HG03280 (cell line): ENCODE measurements at regions not wholly inside any gene's neighbourhood (a gene's known extent, or its start where the extent isn't known, plus 50 kb on each side); places are given as distances from the start of the nearest gene placed in this dataset.

ENCODE experiments used
- ATAC-seq: cut with Tn5 transposase; IDR thresholded peaks from one replicate; pipeline ENCODE4 v1.9.1; 2021; ENCODE audit warnings: mild to moderate bottlenecking, moderate library complexity; ENCODE audit not compliant: unreplicated experiment

DNA sequence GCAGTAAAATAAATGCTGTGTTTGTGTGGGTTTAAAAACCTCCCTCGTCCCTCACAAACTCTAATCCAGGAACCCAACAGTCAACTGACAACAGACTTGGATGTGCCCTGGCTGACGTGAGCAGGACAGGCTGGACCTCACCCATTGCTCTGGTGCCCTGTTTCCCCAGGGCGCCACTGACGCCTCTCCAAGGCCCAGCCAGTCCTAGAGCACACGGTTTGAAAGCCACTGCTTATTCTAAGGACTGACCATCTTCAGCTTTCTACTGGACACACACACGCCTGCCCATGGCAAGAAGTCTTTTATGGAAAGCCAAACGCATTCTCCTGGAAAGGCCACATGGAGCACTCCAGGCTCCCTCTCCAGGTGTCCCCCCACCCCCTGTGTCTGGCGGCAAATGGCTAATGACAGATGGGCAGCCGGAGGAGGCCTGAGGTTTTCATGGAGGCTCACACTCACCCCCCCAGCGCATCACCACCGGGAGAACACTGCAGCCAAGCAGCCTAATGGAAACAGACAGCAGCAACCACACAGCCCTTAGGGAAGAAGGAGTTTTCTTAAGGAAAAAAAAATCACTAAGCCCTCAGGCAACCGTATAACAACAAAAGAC, 319.2 kb downstream of the SOX9 start:
- ATAC-seq, result no peak

DNA sequence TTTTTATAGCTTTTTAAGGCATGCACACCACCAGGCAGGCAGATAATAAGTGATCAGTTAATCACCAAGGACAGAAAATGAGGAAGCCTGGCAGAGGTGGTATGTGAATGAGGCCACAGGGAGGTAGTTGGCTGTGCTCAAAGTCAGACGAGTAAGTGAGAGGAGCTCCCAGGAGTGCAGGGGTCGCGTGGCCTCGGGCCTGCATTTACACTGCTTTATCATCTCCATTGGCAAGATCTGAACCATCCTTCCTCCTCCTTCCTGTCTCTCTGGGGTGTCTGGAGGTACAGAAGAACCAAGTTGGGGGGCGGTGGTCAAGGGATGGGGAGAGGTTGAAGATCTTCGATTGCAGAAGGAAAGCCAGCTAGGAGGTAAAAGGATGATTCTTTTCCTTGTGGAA, 320.1 kb downstream of the SOX9 start:
- no peak for ATAC-seq

DNA sequence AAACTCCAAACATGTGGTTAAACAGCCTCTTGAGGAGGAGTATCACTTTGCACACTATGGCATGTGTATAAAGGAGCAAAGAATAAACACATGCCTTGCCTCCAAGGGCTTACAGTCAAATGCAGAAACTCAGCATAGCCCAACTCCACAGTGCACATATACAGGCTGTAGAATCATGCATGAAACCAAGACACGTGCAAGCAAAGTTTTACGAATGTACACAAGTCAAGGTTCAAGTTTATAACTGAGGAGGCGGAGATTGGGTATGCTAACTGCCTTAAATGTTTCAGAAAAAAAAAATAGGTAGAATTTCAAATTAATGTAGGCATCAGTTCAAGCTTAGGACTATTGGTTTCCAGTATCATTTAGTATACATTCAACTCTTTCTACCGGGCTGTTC, 321.1 kb downstream of the SOX9 start:
- ATAC-seq, result no peak

DNA sequence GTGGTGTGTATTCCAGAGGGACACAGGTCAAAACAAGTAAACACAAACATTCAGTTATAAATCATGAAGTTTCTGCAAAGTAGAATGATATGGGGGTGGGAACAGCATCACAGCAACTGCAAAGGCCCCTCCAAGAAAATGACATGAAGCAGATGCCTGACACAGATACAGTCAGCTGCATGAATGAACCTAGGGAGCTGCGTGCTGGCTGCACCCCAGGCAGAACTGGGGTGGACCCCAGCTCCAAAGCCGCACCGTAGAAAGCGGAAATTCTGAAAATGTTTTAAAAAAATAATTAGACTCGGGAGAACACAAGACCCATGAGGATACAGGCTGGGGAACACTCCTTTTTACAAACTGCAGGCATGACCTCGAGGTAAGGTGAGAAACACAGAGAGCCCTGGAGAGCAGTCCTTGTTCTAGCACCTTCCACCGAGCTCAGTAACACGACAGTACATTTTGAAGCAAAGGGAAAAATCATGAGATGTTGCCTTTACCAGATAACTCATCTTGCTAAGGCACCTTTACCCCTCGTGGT, 323.8 kb downstream of the SOX9 start:
- ATAC-seq, result no peak

DNA sequence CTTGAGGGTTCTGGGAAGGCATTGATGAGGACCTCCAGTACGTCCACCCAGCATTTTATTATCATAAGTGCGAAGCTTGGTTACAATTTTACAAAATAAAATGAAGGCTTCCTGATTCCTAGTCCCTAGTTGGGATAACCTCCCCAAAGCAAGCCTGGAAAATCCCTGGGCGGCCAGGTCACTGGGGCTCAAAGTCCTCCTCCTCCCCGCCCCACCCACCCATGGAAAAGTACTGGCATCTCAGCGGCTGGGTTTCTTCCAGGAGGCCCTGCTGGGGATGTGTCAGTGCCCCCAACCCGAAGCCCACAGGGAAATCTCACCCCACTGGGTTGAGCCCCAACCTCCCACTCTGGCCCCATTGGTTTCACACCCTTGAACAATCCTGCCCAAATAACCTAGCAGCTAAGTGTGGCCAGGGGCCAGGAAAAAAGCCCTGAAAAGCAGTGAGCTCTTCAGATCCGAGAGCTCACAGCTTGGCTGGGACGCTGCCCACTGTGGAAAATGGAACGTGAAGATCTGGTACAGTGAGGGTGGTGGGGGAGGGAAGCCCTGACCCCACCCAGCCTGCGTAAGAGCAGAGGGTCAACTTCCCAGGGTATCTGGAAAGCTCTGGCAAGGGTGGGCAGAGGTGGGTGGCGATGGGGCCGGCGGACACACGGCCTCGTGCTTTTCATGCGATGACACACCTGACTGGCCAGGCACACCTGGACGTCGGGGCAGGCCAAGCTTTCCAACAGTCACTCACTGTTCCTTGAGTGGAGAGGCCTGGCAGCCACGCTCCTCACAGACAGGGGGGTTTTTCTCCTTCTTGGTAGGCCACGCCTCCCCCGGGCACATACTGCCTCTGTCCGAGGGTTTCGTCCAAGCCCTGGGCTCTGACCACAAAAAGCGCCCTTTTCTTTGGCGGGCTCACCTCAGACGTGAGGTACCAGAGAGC, 324.5 kb downstream of the SOX9 start:
- ATAC-seq, result no peak

DNA sequence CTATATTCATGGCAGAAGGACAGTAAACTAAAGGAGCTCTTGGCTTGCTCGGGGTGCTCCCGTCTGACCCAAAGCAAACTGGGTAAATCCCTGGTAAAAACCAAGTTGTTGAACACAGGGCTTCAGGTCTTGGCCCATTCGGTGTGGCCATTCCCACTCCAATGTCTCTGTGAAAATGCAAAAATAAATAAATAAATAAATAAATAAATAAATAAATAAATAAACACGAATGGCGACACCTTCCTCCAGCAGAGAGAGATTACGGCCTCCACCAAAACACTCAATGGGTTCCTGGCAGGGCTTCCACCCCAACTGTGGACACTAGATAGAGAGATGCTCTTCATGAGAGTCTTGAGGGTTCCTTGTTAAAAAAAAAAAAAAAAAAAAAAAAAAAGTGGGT, 325.3 kb downstream of the SOX9 start:
- no peak for ATAC-seq

DNA sequence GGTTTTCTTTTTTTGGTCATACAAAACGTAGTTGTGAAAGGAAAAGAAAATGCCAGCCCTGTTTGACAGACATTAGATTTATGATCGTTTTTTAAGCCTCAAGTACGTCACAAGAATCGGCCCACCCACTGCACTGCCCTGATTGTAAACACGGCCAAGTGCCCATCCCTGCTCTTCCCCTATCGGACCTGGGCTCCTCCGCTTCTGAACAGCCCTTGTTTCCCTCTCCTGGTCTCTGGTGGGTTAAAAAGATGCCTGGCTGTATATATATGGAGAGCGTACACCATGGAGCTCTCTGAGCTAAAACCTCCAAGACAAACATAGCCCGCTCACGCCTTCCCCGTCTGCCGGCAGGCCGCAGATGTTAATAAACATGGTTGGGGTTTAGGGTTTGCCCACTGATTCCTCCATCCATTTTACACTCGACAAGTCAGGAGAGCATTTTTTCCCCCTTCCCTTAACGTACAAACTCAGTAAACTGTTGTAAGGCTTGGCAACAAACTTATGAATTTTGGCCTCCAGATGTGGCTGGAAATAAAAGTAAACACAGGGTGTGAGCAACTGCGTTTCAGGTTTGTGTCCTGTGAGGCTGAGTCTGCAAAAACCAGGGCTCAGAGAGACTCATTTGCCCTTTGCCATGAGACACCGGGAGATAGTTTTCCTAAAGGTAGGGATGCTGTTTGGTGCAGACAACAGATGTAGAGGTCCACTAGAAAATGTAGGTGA, 325.9 kb downstream of the SOX9 start:
- ATAC-seq, result no peak

DNA sequence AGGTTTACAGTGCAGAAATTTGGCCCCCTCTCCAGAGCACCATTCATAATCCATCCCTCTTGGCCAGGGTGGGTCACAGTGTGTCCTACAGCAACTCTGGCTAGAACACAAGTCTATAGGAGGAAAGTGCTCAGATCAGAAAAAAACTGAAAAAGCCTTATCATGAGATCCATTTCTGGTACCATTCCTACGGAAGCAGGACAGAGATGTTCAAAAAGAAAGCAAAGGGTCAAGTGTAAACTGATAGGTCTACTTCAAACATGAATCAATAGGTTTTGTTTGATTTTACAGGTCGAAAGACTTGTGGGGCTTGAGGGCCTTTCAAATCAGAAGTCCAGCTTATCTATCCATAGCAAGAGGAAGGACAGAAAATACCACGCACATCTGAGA, 326.4 kb downstream of the SOX9 start:
- ATAC-seq, result no peak

DNA sequence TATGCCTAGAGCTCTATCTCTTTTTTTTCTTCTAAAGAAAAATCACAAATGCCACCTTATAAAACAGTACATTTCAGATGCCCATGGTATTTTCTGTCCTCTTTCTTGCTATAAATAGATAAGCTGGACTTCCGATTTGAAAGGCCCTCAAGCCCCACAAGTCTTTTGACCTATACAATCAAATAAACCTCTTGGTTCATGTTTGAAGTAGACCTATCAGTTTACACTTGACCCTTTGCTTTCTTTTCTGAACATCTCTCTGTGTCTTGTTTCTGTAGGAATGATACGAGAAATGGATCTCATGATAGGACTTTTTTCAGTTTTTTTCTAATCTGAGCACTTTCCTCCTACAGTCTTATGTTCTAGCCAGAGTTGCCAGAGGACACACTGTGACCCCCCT, 327.2 kb downstream of the SOX9 start:
- no peak for ATAC-seq

DNA sequence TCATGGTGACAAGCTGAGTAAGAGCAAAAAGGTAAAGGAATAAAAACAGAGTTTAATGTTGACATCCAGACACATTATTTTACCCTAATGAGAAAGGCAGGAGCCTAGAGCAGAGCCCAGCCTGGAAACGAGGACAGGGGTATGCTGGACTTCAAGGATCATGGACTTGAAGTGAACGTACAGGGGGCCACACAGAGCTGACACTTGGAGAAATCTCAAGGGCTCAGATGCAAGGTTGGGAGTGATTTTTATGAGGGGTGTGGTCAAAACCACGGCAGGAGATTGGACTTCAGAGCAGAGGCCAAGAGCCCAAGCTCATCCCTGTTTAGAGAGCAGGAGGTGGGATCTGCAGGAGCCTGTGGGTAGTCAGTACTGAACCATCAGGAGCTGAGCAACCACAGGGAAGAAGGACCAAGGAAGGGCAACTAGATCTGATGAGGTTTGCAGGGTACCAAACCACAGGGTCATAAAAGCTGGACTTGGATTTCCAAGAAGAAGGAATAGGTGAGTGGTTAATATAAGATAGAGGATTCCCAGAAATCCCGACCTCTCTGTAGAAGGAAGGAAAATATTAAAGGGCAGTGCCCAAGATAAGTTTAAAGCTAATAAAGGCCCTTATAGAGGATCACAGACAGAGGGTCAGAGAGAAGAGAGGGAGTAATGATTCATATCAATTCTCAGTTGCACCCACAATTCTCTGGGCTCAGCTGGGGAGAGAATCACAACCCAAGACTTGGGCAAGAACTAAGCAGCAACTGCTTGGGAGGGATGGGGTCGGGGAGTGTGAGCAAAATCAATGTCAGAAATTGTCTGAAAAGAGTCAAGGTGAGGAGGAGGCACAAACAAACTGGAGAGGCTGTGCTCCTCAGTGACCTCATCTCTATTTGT, 331.7 kb downstream of the SOX9 start:
- no peak for ATAC-seq

DNA sequence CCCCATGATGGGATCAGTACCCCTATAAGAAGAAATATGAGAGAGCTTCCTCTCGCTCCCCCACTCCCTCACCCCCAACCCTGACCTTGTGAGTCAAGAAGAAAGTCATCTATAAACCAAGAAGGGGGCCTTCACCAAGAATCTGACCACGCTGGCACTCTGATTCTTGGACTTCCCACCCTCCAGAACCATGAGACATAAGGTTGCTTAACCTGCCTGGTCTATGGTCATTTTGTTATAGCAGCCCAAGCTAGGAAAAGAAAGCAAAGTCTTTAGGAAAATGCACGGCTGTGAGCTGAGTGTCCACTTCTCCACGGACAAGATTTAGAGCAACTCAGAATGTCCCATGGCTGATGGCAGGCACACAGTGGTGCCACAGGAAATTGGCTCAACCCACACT, 333.5 kb downstream of the SOX9 start:
- ATAC-seq, result no peak

DNA sequence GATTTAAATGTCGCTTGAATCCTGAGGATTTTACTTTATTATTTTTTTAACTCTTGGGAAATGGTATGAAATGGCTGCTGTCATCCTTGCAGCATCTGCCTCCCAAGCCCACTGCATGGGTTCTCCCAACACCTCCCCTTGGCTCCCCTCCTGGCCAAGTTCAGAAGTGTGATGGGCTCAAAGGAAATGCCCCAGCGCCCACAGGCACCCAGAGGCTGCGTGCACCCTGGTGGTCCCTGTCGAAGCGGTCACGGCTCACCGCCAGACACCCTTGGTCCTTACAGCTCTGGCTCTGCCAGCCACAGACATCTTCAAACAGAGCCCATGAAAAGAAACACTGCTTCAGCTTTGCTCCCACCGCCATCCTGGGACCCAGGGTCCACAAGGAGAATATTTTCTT, 334.7 kb downstream of the SOX9 start:
- no peak for ATAC-seq

DNA sequence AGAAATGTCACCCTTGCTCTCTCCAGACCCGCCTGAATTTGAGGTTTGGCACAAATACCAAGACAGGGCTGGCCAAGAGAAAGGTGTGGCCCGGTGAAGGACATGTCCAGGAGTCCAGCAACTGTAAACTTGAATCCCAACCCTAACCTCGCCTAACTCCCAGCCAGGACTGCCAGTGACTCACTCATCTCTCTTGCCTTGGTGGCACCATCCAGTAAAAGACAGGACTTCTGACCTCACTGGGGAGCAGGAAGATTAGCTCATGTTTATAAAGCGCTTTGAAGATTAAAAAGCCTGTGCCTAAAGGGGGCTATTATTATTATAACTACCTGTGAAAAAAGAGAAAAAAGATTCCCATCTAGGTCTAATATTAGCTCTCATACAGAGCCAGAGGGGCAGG, 335.3 kb downstream of the SOX9 start:
- no peak for ATAC-seq

DNA sequence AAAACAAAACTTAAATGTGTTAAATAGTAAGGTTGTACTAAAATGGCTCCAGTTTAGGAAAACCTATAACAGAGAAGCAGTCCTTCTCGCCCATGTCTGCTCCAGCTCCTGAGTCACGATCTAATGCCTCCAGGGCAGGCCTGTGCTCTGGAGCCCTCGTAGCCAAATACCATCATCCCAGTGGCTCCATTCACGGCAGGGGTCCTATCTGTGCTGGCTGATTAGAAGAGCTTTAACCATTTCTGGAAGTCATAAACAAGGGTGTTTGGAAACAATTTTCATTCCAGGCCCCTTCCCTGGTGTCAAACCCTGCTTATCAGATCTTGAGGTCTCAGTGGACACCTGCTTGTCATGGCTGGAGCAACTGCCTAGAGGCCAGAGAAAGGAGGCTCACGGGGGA, 336.9 kb downstream of the SOX9 start:
- no peak for ATAC-seq

DNA sequence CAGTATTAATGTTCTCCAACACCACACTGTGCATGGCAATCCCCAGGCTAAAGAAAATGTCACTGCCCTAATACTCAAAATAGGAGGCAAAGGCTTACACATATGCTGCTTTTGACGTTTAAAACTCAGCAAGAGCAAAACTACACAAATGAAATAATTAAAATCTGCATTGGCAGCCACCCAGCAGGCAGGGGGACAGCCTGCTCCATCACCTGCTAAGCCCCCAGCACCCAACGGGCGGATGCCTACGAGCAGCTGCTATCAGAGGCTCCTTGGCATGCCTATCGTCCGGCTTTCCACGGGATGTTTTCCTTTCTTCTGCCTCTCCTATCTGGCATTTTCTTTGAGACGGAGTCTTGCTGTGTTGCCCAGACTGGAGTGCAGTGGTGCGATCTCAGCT, 337.5 kb downstream of the SOX9 start:
- ATAC-seq, result no peak

DNA sequence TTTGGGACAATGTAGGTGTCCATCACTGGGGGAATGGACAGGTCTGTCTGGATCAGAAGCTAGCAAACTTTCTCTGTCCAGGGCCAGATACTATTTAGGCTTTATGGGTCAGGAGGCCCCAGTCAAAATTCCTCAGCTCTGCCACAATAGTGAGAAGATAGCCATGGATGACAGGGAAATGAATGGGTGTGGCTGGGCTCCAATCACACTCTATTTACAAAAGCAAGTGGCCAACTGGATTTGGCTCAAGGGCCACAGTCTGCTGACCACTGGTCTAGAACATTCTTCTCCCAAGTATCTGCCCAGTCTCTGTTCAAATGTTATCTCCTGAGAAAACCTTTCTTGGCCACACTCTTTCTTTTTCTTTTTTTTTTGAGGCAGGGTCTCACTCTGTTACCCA, 339.9 kb downstream of the SOX9 start:
- no peak for ATAC-seq

DNA sequence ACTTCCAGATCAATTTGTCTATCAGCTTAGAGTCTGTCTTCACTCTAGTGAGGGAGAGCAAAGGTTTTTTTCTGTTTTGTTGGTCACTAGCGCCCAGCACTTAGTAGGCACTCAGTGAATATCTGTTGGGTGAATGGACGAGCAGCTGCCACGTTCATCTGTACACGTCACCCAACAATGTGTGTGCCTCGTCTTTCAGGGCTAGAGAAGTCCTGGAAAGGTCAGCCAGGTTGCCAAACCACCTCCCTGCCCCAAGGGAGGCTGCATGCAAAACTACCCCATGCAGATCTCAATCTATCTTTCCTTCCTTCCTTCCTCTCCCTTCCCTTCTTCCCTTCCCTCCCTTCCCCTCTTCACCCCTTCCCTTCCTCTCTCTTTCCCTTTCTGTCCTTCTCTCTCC, 340.9 kb downstream of the SOX9 start:
- no peak for ATAC-seq

DNA sequence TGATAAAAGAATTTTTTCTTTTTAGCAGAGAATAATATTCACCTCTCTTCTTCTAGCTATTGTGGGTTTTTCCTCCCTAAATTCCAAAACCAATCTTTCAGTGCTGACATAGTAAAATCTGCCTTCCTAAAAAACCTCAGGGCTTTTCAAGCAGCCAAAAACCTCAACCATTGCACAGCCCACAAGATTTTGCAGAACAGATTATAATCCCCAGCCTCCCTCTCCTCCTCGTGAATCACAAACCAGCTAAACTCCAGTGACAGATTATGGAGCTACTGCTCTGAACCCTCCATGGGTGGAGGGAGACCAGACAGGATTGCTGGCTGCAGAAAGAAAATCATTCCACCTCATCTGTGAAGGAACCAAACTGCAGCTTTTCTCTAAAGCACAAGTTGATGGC, 341.6 kb downstream of the SOX9 start:
- ATAC-seq, result no peak

DNA sequence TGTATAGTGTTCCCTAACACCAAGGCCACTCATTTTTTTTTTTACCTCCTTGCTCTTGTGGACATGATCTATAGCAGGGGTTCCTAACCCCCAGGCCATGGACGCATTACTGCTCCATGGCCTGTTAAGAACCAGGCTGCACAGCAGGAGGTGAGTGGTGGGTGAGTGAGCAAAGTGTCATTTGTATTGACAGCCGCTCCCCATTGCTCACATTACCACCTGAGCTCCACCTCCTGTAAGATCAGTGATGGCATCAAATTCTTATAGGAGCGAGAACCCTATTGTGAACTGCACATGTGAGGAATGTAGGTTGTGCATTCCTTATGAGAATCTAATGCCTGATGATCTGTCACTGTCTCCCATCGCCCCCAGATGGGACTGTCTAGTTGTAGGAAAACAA, 342.0 kb downstream of the SOX9 start:
- ATAC-seq, result no peak

DNA sequence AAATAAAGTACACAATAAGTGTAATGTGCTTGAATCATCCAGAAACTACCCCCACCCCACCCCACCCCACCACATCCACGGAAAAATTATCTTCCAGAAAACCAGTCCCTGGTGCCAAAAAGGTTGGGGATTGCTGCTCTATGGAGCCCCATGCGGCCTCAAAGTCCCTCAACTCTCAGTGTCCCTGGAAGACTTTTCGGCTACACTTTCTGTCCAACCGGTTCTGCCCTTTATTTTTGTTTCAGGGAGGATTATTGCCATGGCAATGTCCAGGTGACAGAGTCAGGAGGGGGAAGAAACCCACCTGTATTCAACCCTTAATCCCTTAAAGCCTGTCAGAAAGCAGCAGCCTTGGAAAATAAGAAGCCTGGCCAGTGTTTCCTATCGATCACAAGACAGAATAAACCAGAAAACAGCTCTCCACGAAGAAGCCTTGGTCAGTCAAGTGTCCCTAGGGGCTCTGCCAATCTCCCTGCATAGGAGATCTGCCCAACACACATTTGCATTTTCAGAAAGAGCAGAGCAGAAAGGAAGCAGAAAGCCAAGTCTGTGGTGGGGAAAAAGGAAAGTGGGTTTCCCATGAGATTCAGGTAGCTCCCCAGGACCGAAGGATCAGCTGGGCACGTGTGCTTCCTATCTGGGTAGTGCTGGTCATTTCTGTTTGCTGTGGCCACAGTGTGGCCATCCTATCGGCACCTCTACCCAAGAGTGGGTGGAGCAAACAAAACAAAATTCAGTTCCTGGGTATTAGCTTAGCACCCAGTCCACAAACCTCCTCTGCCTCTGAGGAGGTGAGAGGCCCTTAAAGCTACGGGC, 342.7 kb downstream of the SOX9 start:
- no peak for ATAC-seq
